SK-N-SH (cell line): ENCODE measurements at regions not wholly inside any gene's neighbourhood (a gene's known extent, or its start where the extent isn't known, plus 50 kb on each side); places are given as distances from the start of the nearest gene placed in this dataset.

Source experiments
- CTCF ChIA-PET: fragments of 300-600, 350-600 bp; formaldehyde crosslinking; extraction: SDS; loops from one replicate; lab custom pipeline; 2021; lab: Yijun Ruan, JAX
- POLR2A ChIA-PET: fragments of 350-600 bp; sonication (Branson Sonifier 250); formaldehyde crosslinking; extraction: SDS; loops from one replicate; lab custom pipeline; 2020; ENCODE audit warnings: antibody characterized with exemption, inconsistent platforms; lab: Yijun Ruan, JAX
- DNase-seq: peaks from one replicate; pipeline ENCODE4 v3.0.0; 2012
- H2AFZ ChIP-seq: fragments of 200-600 bp; sonication (generic); 2 replicates; pipeline ENCODE4 v1.8.1; 2016; ENCODE audit warnings: antibody characterized with exemption, mild to moderate bottlenecking, low read depth
- H3F3A ChIP-seq: fragments of 200-600 bp; sonication (generic); replicated peaks from 2 replicates; pipeline ENCODE3; 2016; ENCODE audit warnings: antibody characterized with exemption, mild to moderate bottlenecking; ENCODE audit not compliant: insufficient read depth
- H3K27ac ChIP-seq, 2 experiments: fragments of 200-500 bp in 1 of 2; fragments of 200-600 bp in 1 of 2; sonication (Bioruptor generic) in 1 of 2; sonication (generic), shearing (Covaris generic) in 1 of 2; 2 replicates each; pipeline versions ENCODE4 v1.5.1 to v1.6.1; 2014 to 2016; ENCODE audit warnings: low read depth in 2 of 2, inconsistent platforms in 1 of 2, low read length in 1 of 2, mild to moderate bottlenecking in 1 of 2, mixed read lengths in 1 of 2
- H3K27me3 ChIP-seq: fragments of 200-600 bp; sonication (generic), shearing (Covaris generic); 2 replicates; pipeline ENCODE4 v1.6.1; 2016; ENCODE audit warnings: mixed run types; ENCODE audit not compliant: insufficient read depth
- H3K36me3 ChIP-seq, 2 experiments: fragments of 200-500 bp in 1 of 2; fragments of 200-600 bp in 1 of 2; sonication (Bioruptor generic) in 1 of 2; sonication (generic) in 1 of 2; replicated peaks in 1 of 2; 2 replicates each; pipeline versions ENCODE3 to v1.5.1; 2014 to 2016; ENCODE audit warnings: low read length in 1 of 2, mild to moderate bottlenecking in 1 of 2; ENCODE audit not compliant: insufficient read depth in 2 of 2, control insufficient read depth in 1 of 2
- H3K4me1 ChIP-seq, 2 experiments: fragments of 200-500 bp in 1 of 2; fragments of 200-600 bp in 1 of 2; sonication (Bioruptor generic) in 1 of 2; sonication (generic), shearing (Covaris generic) in 1 of 2; 2 replicates each; pipeline versions ENCODE4 v1.5.1 to v1.6.1; 2014 to 2016; ENCODE audit warnings: low read depth in 1 of 2, low read length in 1 of 2, mixed run types in 1 of 2; ENCODE audit not compliant: insufficient read depth in 2 of 2, control insufficient read depth in 1 of 2
- H3K4me2 ChIP-seq: fragments of 200-600 bp; sonication (generic), shearing (Covaris generic); 2 replicates; pipeline ENCODE4 v1.6.1; 2017; ENCODE audit warnings: mixed run types
- H3K4me3 ChIP-seq, 2 experiments: fragments of 200-500 bp in 1 of 2; fragments of 200-600 bp in 1 of 2; sonication (Bioruptor generic) in 1 of 2; sonication (generic), shearing (Covaris generic) in 1 of 2; 2 replicates each; pipeline versions ENCODE4 v1.5.1 to v1.8.1; 2014 to 2016; ENCODE audit warnings: low read depth in 2 of 2, inconsistent platforms in 1 of 2, low read length in 1 of 2, mild to moderate bottlenecking in 1 of 2, mixed read lengths in 1 of 2, moderate library complexity in 1 of 2
- H3K79me2 ChIP-seq: fragments of 200-600 bp; sonication (generic); 2 replicates; pipeline ENCODE4 v1.8.1; 2017; ENCODE audit warnings: mild to moderate bottlenecking; ENCODE audit not compliant: insufficient read depth
- H3K9ac ChIP-seq: fragments of 200-600 bp; sonication (generic); 2 replicates; pipeline ENCODE4 v1.6.1; 2017; ENCODE audit warnings: mixed run types
- H3K9me2 ChIP-seq: fragments of 200-600 bp; sonication (generic); 2 replicates; pipeline ENCODE4 v1.6.1; 2017; ENCODE audit warnings: mixed run types
- H3K9me3 ChIP-seq: fragments of 200-600 bp; sonication (generic); 2 replicates; pipeline ENCODE4 v1.6.1; 2017; ENCODE audit warnings: mixed run types, mild to moderate bottlenecking, moderate library complexity
- H4K20me1 ChIP-seq: fragments of 200-600 bp; sonication (generic); 2 replicates; pipeline ENCODE4 v1.6.1; 2017; ENCODE audit warnings: mild to moderate bottlenecking, mixed run types; ENCODE audit not compliant: insufficient read depth
- EP300 ChIP-seq, 2 experiments: IDR thresholded peaks; 2 replicates each; pipeline versions ENCODE4 v1.4.0 to v1.6.1; 2012; ENCODE audit warnings: borderline replicate concordance in 1 of 2, low read depth in 1 of 2, low read length in 1 of 2
- FOSL2 ChIP-seq: IDR thresholded peaks from 2 replicates; pipeline ENCODE4 v1.4.0; 2012; ENCODE audit warnings: low read depth, mild to moderate bottlenecking, moderate library complexity, borderline replicate concordance
- GATA2 ChIP-seq: sonication (generic); formaldehyde crosslinking; IDR thresholded peaks from 2 replicates; pipeline ENCODE4 v1.5.0; 2020; ENCODE audit warnings: mild to moderate bottlenecking, missing genetic modification reagents
- JUND ChIP-seq: IDR thresholded peaks from 2 replicates; pipeline ENCODE4 v1.4.0; 2012
- NFIC ChIP-seq: IDR thresholded peaks from 2 replicates; pipeline ENCODE4 v1.4.0; 2012; ENCODE audit warnings: borderline replicate concordance
- RAD21 ChIP-seq: IDR thresholded peaks from 2 replicates; pipeline ENCODE4 v1.6.1; 2012; ENCODE audit warnings: mild to moderate bottlenecking, low read length
- RCOR1 ChIP-seq: fragments of 150-350 bp; IDR thresholded peaks from 2 replicates; pipeline ENCODE4 v1.6.1; 2017; ENCODE audit warnings: antibody characterized with exemption, low read length
- RFX5 ChIP-seq: IDR thresholded peaks from 2 replicates; pipeline ENCODE4 v1.6.1; 2012; ENCODE audit warnings: mild to moderate bottlenecking, improper control_type of control experiment, low read length
- RXRA ChIP-seq: IDR thresholded peaks from 2 replicates; pipeline ENCODE4 v1.4.0; 2012; ENCODE audit warnings: low read depth, mild to moderate bottlenecking, borderline replicate concordance
- SMC3 ChIP-seq: IDR thresholded peaks from 2 replicates; pipeline ENCODE4 v1.6.1; 2012; ENCODE audit warnings: low read depth, low read length, improper control_type of control experiment
- TCF12 ChIP-seq: IDR thresholded peaks from 2 replicates; pipeline ENCODE4 v1.4.0; 2012
- WGBS: methylation state at CpG from one replicate; pipeline ENCODE4 v1.1.6; 2017; ENCODE audit warnings: low lambda C conversion rate; 5-methylcytosine and 5-hydroxymethylcytosine counted together
- TF ChIP-seq, protein P1 (sequence below): fragments of 200-600 bp; sonication (generic); IDR thresholded peaks from 2 replicates; pipeline ENCODE4 v1.6.1; 2017; ENCODE audit warnings: antibody characterized with exemption, mild to moderate bottlenecking, moderate library complexity
- TF ChIP-seq, protein P2 (sequence below): IDR thresholded peaks from 2 replicates; pipeline ENCODE4; 2012
- TF ChIP-seq, protein P3 (sequence below): IDR thresholded peaks from 2 replicates; pipeline ENCODE4 v1.4.0; 2012; ENCODE audit warnings: low read depth

DNA sequence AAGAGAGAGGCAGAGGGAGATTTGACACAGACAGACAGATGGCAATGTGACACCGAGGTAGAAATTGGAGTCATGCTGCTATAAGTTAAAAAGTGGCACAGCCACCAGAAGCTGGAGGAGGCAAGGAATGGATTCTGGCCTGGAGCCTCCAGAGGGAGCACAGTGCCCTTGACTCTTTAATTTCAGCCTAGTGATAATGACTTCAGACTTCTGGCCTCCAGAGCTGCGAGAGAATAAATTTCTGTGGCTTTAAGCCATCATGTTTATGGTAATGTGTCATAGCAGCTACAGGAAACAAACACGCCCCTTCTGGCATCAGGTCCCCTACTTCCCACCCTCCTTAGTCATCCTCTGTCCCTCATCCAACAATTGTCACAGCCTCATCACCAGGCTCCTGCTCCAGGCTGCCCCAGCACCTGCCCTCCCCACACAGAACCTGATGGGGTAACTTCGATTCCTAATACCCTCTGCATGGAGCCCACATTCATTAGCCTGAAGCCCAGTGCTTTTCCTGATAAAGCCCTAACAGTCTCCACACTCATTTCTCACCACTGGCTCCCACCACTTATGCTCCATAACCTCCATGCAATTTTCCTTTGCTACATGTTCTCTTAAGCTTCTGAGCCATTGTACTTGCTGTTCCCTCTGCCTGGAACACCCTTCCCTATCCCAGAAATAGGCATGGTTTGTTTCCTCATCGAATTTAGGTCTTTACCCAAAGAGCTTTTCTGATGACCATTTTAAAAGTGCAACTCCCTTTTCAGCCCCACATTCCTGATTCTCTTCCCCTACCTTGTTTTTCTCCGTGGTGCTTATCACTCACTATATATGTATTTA, 69.7 kb upstream of the TOX2 start:
- POLR2A ChIA-PET: no interaction called here
- Histone ChIP-seq H3K4me2 (no peak overlapping the region), H3K27ac (peak overlapping the region in 1 of 2 experiments; percentile 46; a peak in 2 of 4 replicates), H3K9ac (0 out of 2 replicates have a peak overlapping the region, but pooled peaks have one; percentile 8), H3K36me3 (no peaks in the 10 kb centered on the region), H3K79me2 (no peaks in the 10 kb centered on the region), H3K27me3 (no peaks in the 10 kb centered on the region), H3F3A (peaks cover 11% of the 10 kb centered on the region), H4K20me1 (no peaks in the 10 kb centered on the region), H3K4me3 (no peak overlapping the region), H3K9me3 (no peaks in the 10 kb centered on the region), H3K9me2 (no peaks in the 10 kb centered on the region), H2AFZ (no peak overlapping the region), H3K4me1 (peaks cover 4 to 20% of the 10 kb centered on the region in 2 experiments; a peak in 2 of 4 replicates)
- CTCF ChIA-PET: interaction anchor here (0.6 to 3.8 kb wide), 22 partner anchors 11 to 345 kb away, joined by 3 to 31 read pairs (median 4); no protein-coding TSS in a partner anchor
- DNase-seq: no peak
- 38% methylated on average over 6 of the region's 6 CpGs for WGBS
- TF ChIP-seq, protein P1, sequence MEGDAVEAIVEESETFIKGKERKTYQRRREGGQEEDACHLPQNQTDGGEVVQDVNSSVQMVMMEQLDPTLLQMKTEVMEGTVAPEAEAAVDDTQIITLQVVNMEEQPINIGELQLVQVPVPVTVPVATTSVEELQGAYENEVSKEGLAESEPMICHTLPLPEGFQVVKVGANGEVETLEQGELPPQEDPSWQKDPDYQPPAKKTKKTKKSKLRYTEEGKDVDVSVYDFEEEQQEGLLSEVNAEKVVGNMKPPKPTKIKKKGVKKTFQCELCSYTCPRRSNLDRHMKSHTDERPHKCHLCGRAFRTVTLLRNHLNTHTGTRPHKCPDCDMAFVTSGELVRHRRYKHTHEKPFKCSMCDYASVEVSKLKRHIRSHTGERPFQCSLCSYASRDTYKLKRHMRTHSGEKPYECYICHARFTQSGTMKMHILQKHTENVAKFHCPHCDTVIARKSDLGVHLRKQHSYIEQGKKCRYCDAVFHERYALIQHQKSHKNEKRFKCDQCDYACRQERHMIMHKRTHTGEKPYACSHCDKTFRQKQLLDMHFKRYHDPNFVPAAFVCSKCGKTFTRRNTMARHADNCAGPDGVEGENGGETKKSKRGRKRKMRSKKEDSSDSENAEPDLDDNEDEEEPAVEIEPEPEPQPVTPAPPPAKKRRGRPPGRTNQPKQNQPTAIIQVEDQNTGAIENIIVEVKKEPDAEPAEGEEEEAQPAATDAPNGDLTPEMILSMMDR: peak; percentile 55
- TF ChIP-seq, protein P2, sequence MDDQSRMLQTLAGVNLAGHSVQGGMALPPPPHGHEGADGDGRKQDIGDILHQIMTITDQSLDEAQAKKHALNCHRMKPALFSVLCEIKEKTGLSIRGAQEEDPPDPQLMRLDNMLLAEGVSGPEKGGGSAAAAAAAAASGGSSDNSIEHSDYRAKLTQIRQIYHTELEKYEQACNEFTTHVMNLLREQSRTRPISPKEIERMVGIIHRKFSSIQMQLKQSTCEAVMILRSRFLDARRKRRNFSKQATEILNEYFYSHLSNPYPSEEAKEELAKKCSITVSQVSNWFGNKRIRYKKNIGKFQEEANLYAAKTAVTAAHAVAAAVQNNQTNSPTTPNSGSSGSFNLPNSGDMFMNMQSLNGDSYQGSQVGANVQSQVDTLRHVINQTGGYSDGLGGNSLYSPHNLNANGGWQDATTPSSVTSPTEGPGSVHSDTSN: peak; percentile 64
- TF ChIP-seq RXRA (no peak; the same call in 1 of the 2 replicates), SMC3 (peak; percentile 61), RAD21 (peak; percentile 70), NFIC (peak; percentile 96), RCOR1 (peak; percentile 53; the same call in 1 of the 2 replicates), RFX5 (no peak), GATA2 (CRISPR knock-in tag) (no peak), TCF12 (peak; percentile 61), JUND (peak; percentile 48; the same call in 1 of the 2 replicates), FOSL2 (peak; percentile 64; the same call in 1 of the 2 replicates), EP300 (IDR thresholded peaks at IDR 0.05; ENCODE audit: borderline replicate concordance in 1 of 2, low read depth in 1 of 2, low read length in 1 of 2) (peak in 1 of 2 experiments; percentile 79; a peak in 1 of 4 replicates)
- TF ChIP-seq, protein P3, sequence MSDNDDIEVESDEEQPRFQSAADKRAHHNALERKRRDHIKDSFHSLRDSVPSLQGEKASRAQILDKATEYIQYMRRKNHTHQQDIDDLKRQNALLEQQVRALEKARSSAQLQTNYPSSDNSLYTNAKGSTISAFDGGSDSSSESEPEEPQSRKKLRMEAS: peak; percentile 60
